Rectal smooth muscle tissue (tissue), 1 donor: ENCODE measurements at regions not wholly inside any gene's neighbourhood (a gene's known extent, or its start where the extent isn't known, plus 50 kb on each side); places are given as distances from the start of the nearest gene placed in this dataset.

Source experiments
- H3K27ac ChIP-seq: one replicate; pipeline ENCODE4 v1.7.0; 2013; ENCODE audit warnings: low read depth, low read length, inconsistent platforms
- H3K27me3 ChIP-seq: one replicate; pipeline ENCODE4 v1.7.0; 2013; ENCODE audit warnings: low read length; ENCODE audit not compliant: control insufficient read depth, insufficient read depth
- H3K36me3 ChIP-seq: one replicate; pipeline ENCODE4 v1.7.0; 2013; ENCODE audit warnings: low read length; ENCODE audit not compliant: control insufficient read depth, insufficient read depth
- H3K4me1 ChIP-seq: one replicate; pipeline ENCODE4 v1.7.0; 2013; ENCODE audit warnings: low read length; ENCODE audit not compliant: control insufficient read depth, insufficient read depth
- H3K4me3 ChIP-seq: one replicate; pipeline ENCODE4 v1.7.0; 2013; ENCODE audit warnings: low read length
- H3K9ac ChIP-seq: one replicate; pipeline ENCODE4 v1.7.0; 2013; ENCODE audit warnings: low read length

- Histone ChIP-seq H3K27me3 (no peaks in the 10 kb centered on the region), H3K4me1 (no peaks in the 10 kb centered on the region), H3K27ac (no peak overlapping the region), H3K4me3 (no peak overlapping the region), H3K9ac (no peak overlapping the region), H3K36me3 (no peaks in the 10 kb centered on the region)
Measured at GRCh38 chr6:105836889-105837288, 249.2 kb upstream of the PRDM1 start.

GRCh38 chr6:105836379-105836778 lies 249.8 kb upstream of the PRDM1 start:
- no peak overlapping the region for H3K4me3 ChIP-seq
- no peaks in the 10 kb centered on the region for H3K4me1 ChIP-seq
- no peaks in the 10 kb centered on the region for H3K36me3 ChIP-seq
- no peak overlapping the region for H3K9ac ChIP-seq
- H3K27ac ChIP-seq: no peak overlapping the region
- H3K27me3 ChIP-seq: no peaks in the 10 kb centered on the region

- Histone ChIP-seq H3K27me3 (no peaks in the 10 kb centered on the region), H3K36me3 (no peaks in the 10 kb centered on the region), H3K9ac (no peak overlapping the region), H3K4me3 (no peak overlapping the region), H3K27ac (no peak overlapping the region), H3K4me1 (no peaks in the 10 kb centered on the region)
Measured at GRCh38 chr6:105835373-105835772, 250.8 kb upstream of the PRDM1 start.

GRCh38 chr6:105833959-105834947 lies 251.9 kb upstream of the PRDM1 start:
- no peaks in the 10 kb centered on the region for H3K27me3 ChIP-seq
- no peaks in the 10 kb centered on the region for H3K36me3 ChIP-seq
- H3K27ac ChIP-seq: no peak overlapping the region
- H3K9ac ChIP-seq: no peak overlapping the region
- no peak overlapping the region for H3K4me3 ChIP-seq
- H3K4me1 ChIP-seq: no peaks in the 10 kb centered on the region

GRCh38 chr6:105832313-105832761 lies 253.8 kb upstream of the PRDM1 start:
- no peak overlapping the region for H3K9ac ChIP-seq
- no peak overlapping the region for H3K27ac ChIP-seq
- no peaks in the 10 kb centered on the region for H3K4me1 ChIP-seq
- no peak overlapping the region for H3K4me3 ChIP-seq
- no peaks in the 10 kb centered on the region for H3K27me3 ChIP-seq
- H3K36me3 ChIP-seq: no peaks in the 10 kb centered on the region

- Histone ChIP-seq H3K36me3 (no peaks in the 10 kb centered on the region), H3K4me1 (no peaks in the 10 kb centered on the region), H3K4me3 (no peak overlapping the region), H3K9ac (no peak overlapping the region), H3K27ac (no peak overlapping the region), H3K27me3 (no peaks in the 10 kb centered on the region)
Measured at GRCh38 chr6:105831311-105832097, 254.6 kb upstream of the PRDM1 start.

GRCh38 chr6:105825210-105825609 lies 260.9 kb upstream of the PRDM1 start:
- Histone ChIP-seq H3K4me3 (no peak overlapping the region), H3K9ac (no peak overlapping the region), H3K27ac (no peak overlapping the region), H3K36me3 (no peaks in the 10 kb centered on the region), H3K4me1 (no peaks in the 10 kb centered on the region), H3K27me3 (no peaks in the 10 kb centered on the region)

- Histone ChIP-seq H3K4me3 (no peak overlapping the region), H3K27me3 (no peaks in the 10 kb centered on the region), H3K9ac (no peak overlapping the region), H3K27ac (no peak overlapping the region), H3K36me3 (no peaks in the 10 kb centered on the region), H3K4me1 (no peaks in the 10 kb centered on the region)
Measured at GRCh38 chr6:105824732-105825131, 261.4 kb upstream of the PRDM1 start.

GRCh38 chr6:105821777-105822176 lies 264.4 kb upstream of the PRDM1 start:
- no peak overlapping the region for H3K4me3 ChIP-seq
- no peaks in the 10 kb centered on the region for H3K36me3 ChIP-seq
- no peak overlapping the region for H3K9ac ChIP-seq
- H3K27ac ChIP-seq: no peak overlapping the region
- no peaks in the 10 kb centered on the region for H3K27me3 ChIP-seq
- no peaks in the 10 kb centered on the region for H3K4me1 ChIP-seq

- H3K27ac ChIP-seq: no peak overlapping the region
- H3K27me3 ChIP-seq: no peaks in the 10 kb centered on the region
- H3K9ac ChIP-seq: no peak overlapping the region
Measured at GRCh38 chr6:105821027-105821426, 265.1 kb upstream of the PRDM1 start.

GRCh38 chr6:105819745-105820144 lies 266.4 kb upstream of the PRDM1 start:
- Histone ChIP-seq H3K27me3 (no peaks in the 10 kb centered on the region), H3K36me3 (no peaks in the 10 kb centered on the region), H3K27ac (no peak overlapping the region), H3K9ac (no peak overlapping the region), H3K4me3 (no peak overlapping the region), H3K4me1 (no peaks in the 10 kb centered on the region)

More at GRCh38 chr6:105821027-105821426, 265.1 kb upstream of the PRDM1 start:
- Histone ChIP-seq H3K36me3 (no peaks in the 10 kb centered on the region), H3K4me1 (no peaks in the 10 kb centered on the region), H3K4me3 (no peak overlapping the region)

GRCh38 chr6:105818505-105818904 lies 267.6 kb upstream of the PRDM1 start:
- Histone ChIP-seq H3K36me3 (no peaks in the 10 kb centered on the region), H3K27me3 (no peaks in the 10 kb centered on the region), H3K27ac (no peak overlapping the region), H3K9ac (no peak overlapping the region), H3K4me1 (no peaks in the 10 kb centered on the region), H3K4me3 (no peak overlapping the region)
